ENCODE measurements at regions not wholly inside any gene's neighbourhood (a gene's known extent, or its start where the extent isn't known, plus 50 kb on each side); places are given as distances from the start of the nearest gene placed in this dataset.

DNA sequence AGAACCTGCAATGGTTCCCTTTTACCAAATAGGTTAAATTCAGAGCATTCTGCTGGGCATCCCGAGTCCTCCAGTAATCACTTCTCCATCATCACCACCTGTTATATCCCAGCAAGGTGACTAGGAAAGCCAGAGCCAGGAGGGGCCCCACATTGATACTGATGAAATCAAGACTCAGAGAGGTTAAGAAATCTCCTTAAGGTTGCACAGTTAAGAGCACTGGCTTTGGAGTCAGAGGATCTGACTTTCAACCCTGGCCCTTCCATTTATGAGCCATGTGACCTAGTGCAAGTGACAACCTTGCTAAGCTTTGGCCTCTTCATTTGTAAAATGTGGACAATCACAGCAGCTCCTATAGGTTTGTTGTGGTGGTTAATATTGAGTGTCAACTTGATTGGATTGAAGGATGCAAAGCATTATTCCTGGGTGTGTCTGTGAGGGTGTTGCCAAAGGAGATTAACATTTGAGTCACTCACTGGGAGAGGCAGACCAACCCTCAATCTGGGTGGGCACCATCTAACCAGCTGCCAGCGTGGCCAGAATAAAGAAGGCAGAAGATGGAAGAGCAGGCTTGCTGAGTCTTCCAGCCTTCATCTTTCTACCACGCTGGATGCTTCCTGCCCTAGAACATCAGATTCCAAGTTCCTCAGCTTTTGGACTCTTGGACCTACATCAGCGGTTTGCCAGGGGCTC, 194.2 kb upstream of the ASIC2 start:
- TF ChIP-seq, protein P1, sequence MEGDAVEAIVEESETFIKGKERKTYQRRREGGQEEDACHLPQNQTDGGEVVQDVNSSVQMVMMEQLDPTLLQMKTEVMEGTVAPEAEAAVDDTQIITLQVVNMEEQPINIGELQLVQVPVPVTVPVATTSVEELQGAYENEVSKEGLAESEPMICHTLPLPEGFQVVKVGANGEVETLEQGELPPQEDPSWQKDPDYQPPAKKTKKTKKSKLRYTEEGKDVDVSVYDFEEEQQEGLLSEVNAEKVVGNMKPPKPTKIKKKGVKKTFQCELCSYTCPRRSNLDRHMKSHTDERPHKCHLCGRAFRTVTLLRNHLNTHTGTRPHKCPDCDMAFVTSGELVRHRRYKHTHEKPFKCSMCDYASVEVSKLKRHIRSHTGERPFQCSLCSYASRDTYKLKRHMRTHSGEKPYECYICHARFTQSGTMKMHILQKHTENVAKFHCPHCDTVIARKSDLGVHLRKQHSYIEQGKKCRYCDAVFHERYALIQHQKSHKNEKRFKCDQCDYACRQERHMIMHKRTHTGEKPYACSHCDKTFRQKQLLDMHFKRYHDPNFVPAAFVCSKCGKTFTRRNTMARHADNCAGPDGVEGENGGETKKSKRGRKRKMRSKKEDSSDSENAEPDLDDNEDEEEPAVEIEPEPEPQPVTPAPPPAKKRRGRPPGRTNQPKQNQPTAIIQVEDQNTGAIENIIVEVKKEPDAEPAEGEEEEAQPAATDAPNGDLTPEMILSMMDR (IDR thresholded peaks at IDR 0.05): no peak
- TF ChIP-seq EP300 (IDR thresholded peaks at IDR 0.05) (no peak), POLR2A (IDR thresholded peaks at IDR 0.05) (no peak), POLR2AphosphoS5 (IDR thresholded peaks at IDR 0.05) (no peak)
- intact Hi-C loops (cut with DNase I): no loop called here
- WGBS, 2 donors: 63 to 71% methylated on average over 4 of the region's 4 CpGs

GRCh38 chr17:33491871-33492481, 198.9 kb upstream of the ASIC2 start:
- Histone ChIP-seq H3K36me3 (no peaks in the 10 kb centered on the region), H3K4me3 (no peak overlapping the region), H3K4me1 (no peaks in the 10 kb centered on the region), H3K27ac (no peak overlapping the region), H3K9me3 (no peaks in the 10 kb centered on the region), H3K27me3 (no peaks in the 10 kb centered on the region)
- no peak for TF ChIP-seq POLR2A (IDR thresholded peaks at IDR 0.05)
- no peak for DNase-seq
- intact Hi-C loops (cut with DNase I): no loop called here
- WGBS, 2 donors: 79 to 80% methylated on average over 9 of the region's 9 CpGs

More for the DNA sequence above, 194.2 kb upstream of the ASIC2 start:
- Histone ChIP-seq H3K36me3 (no peaks in the 10 kb centered on the region), H3K4me1 (no peaks in the 10 kb centered on the region), H3K4me3 (no peak overlapping the region), H3K9me3 (no peaks in the 10 kb centered on the region), H3K27ac (no peak overlapping the region), H3K27me3 (no peaks in the 10 kb centered on the region)
- no peak for DNase-seq

GRCh38 chr17:33492731-33493265, 199.7 kb upstream of the ASIC2 start:
- no peak for DNase-seq
- Histone ChIP-seq H3K27ac (no peak overlapping the region), H3K9me3 (no peaks in the 10 kb centered on the region), H3K27me3 (no peaks in the 10 kb centered on the region), H3K4me1 (no peaks in the 10 kb centered on the region), H3K4me3 (no peak overlapping the region), H3K36me3 (no peaks in the 10 kb centered on the region)
- TF ChIP-seq EP300 (IDR thresholded peaks at IDR 0.05): no peak
- TF ChIP-seq POLR2AphosphoS5 (IDR thresholded peaks at IDR 0.05): no peak
- TF ChIP-seq POLR2A (IDR thresholded peaks at IDR 0.05): no peak
- TF ChIP-seq, protein P1 (IDR thresholded peaks at IDR 0.05): no peak
- 50 to 59% methylated on average over 3 of the region's 3 CpGs for WGBS, 2 donors
- intact Hi-C loops (cut with DNase I): no loop called here

DNA sequence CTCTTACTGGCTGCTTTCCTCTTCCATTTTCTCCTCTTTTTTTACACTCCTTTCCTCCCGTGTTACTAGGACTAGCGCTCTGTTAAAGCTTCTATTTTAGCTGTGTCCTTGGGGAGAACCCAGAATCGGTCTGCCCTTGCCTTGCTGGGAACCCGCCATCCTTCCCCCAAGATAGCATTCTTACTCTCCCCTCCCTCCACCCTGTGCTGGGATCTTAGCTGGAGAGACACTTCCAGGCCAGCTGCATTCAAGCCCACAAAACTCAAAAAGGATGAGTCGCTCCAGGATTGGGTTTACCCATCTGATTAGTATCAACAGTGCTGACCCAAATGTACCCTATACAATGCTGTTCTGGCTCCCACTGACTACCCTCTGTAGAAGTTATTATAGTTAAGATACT, 200.5 kb upstream of the ASIC2 start:
- TF ChIP-seq EP300 (IDR thresholded peaks at IDR 0.05): no peak
- no peak for TF ChIP-seq POLR2A (IDR thresholded peaks at IDR 0.05)
- TF ChIP-seq, protein P1 (IDR thresholded peaks at IDR 0.05): no peak
- no peak for TF ChIP-seq POLR2AphosphoS5 (IDR thresholded peaks at IDR 0.05)
- Histone ChIP-seq H3K9me3 (no peaks in the 10 kb centered on the region), H3K27ac (no peak overlapping the region), H3K4me1 (no peaks in the 10 kb centered on the region), H3K36me3 (no peaks in the 10 kb centered on the region), H3K4me3 (no peak overlapping the region), H3K27me3 (no peaks in the 10 kb centered on the region)
- no peak for DNase-seq
- intact Hi-C loops (cut with DNase I): no loop called here
- WGBS, 2 donors: 74 to 83% methylated on average over 5 of the region's 5 CpGs

- H3K27ac ChIP-seq: no peak overlapping the region
- TF ChIP-seq EP300 (IDR thresholded peaks at IDR 0.05) (no peak), POLR2A (IDR thresholded peaks at IDR 0.05) (no peak), POLR2AphosphoS5 (IDR thresholded peaks at IDR 0.05) (no peak)
- TF ChIP-seq, protein P1 (IDR thresholded peaks at IDR 0.05): no peak
- DNase-seq: no peak
- no peaks in the 10 kb centered on the region for H3K27me3 ChIP-seq
- H3K4me3 ChIP-seq: no peak overlapping the region
- 68 to 78% methylated on average over 4 of the region's 4 CpGs for WGBS, 2 donors
- H3K9me3 ChIP-seq: no peaks in the 10 kb centered on the region
- no peaks in the 10 kb centered on the region for H3K4me1 ChIP-seq
- no peaks in the 10 kb centered on the region for H3K36me3 ChIP-seq
- intact Hi-C loops (cut with DNase I): no loop called here
These were observed 201.1 kb upstream of the ASIC2 start for GRCh38 chr17:33494151-33494550.
